Ascending aorta (tissue), 2 donors: ENCODE measurements at regions not wholly inside any gene's neighbourhood (a gene's known extent, or its start where the extent isn't known, plus 50 kb on each side); places are given as distances from the start of the nearest gene placed in this dataset.

Experiments used
- DNase-seq, 2 donors: peaks; one replicate each; pipeline ENCODE4 v3.0.0-alpha.2; 2019; ENCODE audit warnings: low spot score in 2 of 2
- H3K27ac ChIP-seq, 2 donors: fragments of 200-600 bp; sonication (generic); one replicate each; pipeline ENCODE4 v1.5.1; 2016 to 2017; ENCODE audit warnings: mild to moderate bottlenecking in 1 of 2
- H3K27me3 ChIP-seq: fragments of 200-600 bp; sonication (generic); one replicate; pipeline ENCODE4 v1.5.1; 2017
- H3K36me3 ChIP-seq, 2 donors: fragments of 200-600 bp; sonication (generic); one replicate each; pipeline ENCODE4 v1.5.1; 2016
- H3K4me1 ChIP-seq, 2 donors: fragments of 200-600 bp; sonication (generic); one replicate each; pipeline ENCODE4 v1.5.1; 2016 to 2017; ENCODE audit warnings: mild to moderate bottlenecking in 1 of 2
- H3K4me3 ChIP-seq, 2 donors: fragments of 200-600 bp; sonication (generic); one replicate each; pipeline ENCODE4 v1.5.1; 2016 to 2017; ENCODE audit warnings: mild to moderate bottlenecking in 1 of 2
- H3K9me3 ChIP-seq, 2 donors: fragments of 200-600 bp; sonication (generic); one replicate each; pipeline ENCODE4 v1.5.1; 2016
- intact Hi-C: fragments of 100-400 bp; cut with DNase I; formaldehyde crosslinking; loops from one replicate; pipeline ENCODE4 v1.15.1; 2023
- TF ChIP-seq, protein P1 (sequence below), 3 experiments: fragments of 200-600 bp in 2 of 3; fragments of 450-650 bp in 1 of 3; sonication (generic) in 2 of 3; IDR thresholded peaks; one replicate each; pipeline ENCODE4 v1.5.1; 2016 to 2019; ENCODE audit warnings: antibody characterized with exemption in 3 of 3, mild to moderate bottlenecking in 1 of 3, moderate library complexity in 1 of 3

DNA sequence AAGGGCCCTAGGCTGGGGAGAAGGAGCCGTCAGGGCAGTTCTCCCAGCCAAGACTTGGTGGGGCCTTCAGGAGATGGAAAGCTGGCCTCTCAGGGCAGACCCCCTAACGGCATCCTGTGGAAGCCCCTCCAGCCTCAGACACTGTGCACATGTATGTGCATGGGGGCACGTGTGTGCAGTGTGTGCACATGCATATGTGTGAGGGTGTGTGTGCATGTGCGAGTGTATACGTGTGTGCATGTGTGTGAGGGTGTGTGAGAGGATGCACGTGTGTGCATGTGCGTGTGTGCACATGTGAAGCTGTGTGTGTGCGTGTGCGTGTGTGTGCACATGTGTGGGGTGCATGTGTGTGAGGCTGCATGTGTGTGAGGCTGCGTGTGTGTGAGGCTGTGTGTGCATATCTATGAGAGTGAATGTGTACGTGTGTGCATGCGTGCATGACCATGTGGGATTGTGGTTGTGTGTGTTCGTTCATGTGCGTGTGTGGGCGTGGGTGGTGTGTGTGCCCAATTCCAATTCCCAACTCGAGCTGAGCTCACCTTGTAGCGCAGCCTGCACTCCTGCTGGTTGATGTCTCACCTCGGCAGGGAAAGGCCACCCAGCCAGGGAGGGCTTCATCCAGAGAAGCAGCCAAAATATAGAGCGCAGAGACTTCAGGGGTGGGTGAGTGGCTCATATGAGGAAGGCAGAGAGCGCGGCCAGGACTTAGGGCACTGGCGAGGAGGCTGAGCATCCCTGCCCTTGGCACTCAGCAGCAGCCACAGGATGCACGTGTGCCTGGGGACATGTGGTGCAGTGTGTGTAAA lies 142.7 kb upstream of the PPP1R26 start:
- no peaks in the 10 kb centered on the region for H3K4me1 ChIP-seq
- DNase-seq, result no peak
- no peaks in the 10 kb centered on the region for H3K36me3 ChIP-seq
- no peaks in the 10 kb centered on the region for H3K27me3 ChIP-seq
- H3K9me3 ChIP-seq, result no peaks in the 10 kb centered on the region
- intact Hi-C loops, result no loop called here
- TF ChIP-seq, protein P1, sequence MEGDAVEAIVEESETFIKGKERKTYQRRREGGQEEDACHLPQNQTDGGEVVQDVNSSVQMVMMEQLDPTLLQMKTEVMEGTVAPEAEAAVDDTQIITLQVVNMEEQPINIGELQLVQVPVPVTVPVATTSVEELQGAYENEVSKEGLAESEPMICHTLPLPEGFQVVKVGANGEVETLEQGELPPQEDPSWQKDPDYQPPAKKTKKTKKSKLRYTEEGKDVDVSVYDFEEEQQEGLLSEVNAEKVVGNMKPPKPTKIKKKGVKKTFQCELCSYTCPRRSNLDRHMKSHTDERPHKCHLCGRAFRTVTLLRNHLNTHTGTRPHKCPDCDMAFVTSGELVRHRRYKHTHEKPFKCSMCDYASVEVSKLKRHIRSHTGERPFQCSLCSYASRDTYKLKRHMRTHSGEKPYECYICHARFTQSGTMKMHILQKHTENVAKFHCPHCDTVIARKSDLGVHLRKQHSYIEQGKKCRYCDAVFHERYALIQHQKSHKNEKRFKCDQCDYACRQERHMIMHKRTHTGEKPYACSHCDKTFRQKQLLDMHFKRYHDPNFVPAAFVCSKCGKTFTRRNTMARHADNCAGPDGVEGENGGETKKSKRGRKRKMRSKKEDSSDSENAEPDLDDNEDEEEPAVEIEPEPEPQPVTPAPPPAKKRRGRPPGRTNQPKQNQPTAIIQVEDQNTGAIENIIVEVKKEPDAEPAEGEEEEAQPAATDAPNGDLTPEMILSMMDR (IDR thresholded peaks at IDR 0.05), result no peak
- H3K4me3 ChIP-seq, result no peak overlapping the region
- no peak overlapping the region for H3K27ac ChIP-seq

DNA sequence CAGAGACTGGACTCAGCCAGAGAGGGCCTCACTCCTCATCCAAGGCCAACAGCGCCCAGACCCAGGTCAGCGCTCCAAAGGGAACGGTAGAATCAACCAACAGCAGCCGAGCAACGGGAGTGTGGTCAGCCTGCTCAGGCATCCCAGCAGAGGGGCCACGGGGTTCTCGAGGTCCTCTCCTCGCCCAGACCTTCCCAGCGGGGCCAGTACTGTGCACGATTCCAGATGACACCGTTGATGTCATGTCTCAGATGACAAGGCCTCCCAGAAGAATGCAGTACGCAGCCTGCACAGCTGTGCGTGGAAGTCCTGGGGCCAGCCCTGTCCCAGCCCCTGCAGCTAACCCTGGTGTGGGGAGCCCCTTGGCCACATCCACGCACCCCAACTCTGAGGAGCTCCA lies 141.0 kb upstream of the PPP1R26 start:
- intact Hi-C loops, result no loop called here
- DNase-seq, result no peak

DNA sequence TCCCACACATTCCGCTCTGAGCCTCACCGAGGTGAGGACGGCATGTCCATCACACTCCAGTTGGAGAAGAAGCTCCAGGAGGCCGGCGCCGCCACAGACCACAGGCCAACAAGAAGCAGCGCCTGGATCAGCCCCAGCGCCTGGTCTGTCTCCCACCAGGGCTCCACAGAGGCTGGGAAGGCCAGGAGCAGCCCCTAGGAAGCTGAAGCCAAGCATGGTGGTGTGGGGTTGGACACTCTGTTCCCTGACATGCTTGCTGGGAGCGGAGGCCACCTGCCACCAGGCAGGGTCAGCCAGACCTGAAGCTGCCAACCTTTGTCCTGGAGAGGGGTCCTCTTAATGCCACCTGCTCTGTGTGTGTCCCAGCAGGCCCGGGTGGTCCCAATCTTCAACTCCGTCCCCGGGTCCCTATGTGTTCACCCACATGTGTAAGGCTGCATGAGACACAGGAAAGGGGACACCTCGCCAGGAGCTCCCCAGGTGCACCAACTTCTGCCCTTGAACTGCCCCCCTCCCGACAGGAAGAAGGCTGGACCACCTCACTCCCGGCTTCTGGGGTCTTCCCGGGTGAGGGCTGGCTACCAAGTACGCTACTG lies 140.1 kb upstream of the PPP1R26 start:
- Histone ChIP-seq H3K4me3 (no peak overlapping the region), H3K27me3 (no peaks in the 10 kb centered on the region), H3K27ac (no peak overlapping the region), H3K9me3 (no peaks in the 10 kb centered on the region), H3K36me3 (no peaks in the 10 kb centered on the region), H3K4me1 (no peaks in the 10 kb centered on the region)
- DNase-seq, result no peak
- intact Hi-C loops, result no loop called here
- TF ChIP-seq, protein P1 (IDR thresholded peaks at IDR 0.05), result no peak

More for the DNA sequence above, 141.0 kb upstream of the PPP1R26 start:
- Histone ChIP-seq H3K4me1 (no peaks in the 10 kb centered on the region), H3K27me3 (no peaks in the 10 kb centered on the region), H3K36me3 (no peaks in the 10 kb centered on the region), H3K9me3 (no peaks in the 10 kb centered on the region), H3K4me3 (no peak overlapping the region), H3K27ac (no peak overlapping the region)
- TF ChIP-seq, protein P1 (IDR thresholded peaks at IDR 0.05), result no peak

GRCh38 chr9:135340143-135340655 lies 139.4 kb upstream of the PPP1R26 start:
- H3K9me3 ChIP-seq, result no peaks in the 10 kb centered on the region
- intact Hi-C loops, result no loop called here
- H3K27me3 ChIP-seq, result no peaks in the 10 kb centered on the region
- H3K36me3 ChIP-seq, result no peaks in the 10 kb centered on the region
- no peak for DNase-seq
- H3K27ac ChIP-seq, result no peak overlapping the region
- no peak overlapping the region for H3K4me3 ChIP-seq
- H3K4me1 ChIP-seq, result no peaks in the 10 kb centered on the region
- TF ChIP-seq, protein P1 (IDR thresholded peaks at IDR 0.05), result no peak

- Histone ChIP-seq H3K27ac (no peak overlapping the region), H3K4me3 (no peak overlapping the region), H3K4me1 (no peaks in the 10 kb centered on the region), H3K9me3 (no peaks in the 10 kb centered on the region), H3K36me3 (no peaks in the 10 kb centered on the region), H3K27me3 (no peaks in the 10 kb centered on the region)
- intact Hi-C loops, result no loop called here
- TF ChIP-seq, protein P1 (IDR thresholded peaks at IDR 0.05), result no peak
- no peak for DNase-seq
These were observed 138.7 kb upstream of the PPP1R26 start for GRCh38 chr9:135340726-135341475.
